GM19397 (cell line): ENCODE measurements at regions not wholly inside any gene's neighbourhood (a gene's known extent, or its start where the extent isn't known, plus 50 kb on each side); places are given as distances from the start of the nearest gene placed in this dataset.

Experiments
- ATAC-seq: cut with Tn5 transposase; IDR thresholded peaks from one replicate; pipeline ENCODE4 v1.9.1; 2021; ENCODE audit warnings: mild to moderate bottlenecking, moderate library complexity; ENCODE audit not compliant: unreplicated experiment

- ATAC-seq, result no peak
These were observed 331.6 kb upstream of the FAM241A start for GRCh38 chr4:111813555-111814140.

DNA sequence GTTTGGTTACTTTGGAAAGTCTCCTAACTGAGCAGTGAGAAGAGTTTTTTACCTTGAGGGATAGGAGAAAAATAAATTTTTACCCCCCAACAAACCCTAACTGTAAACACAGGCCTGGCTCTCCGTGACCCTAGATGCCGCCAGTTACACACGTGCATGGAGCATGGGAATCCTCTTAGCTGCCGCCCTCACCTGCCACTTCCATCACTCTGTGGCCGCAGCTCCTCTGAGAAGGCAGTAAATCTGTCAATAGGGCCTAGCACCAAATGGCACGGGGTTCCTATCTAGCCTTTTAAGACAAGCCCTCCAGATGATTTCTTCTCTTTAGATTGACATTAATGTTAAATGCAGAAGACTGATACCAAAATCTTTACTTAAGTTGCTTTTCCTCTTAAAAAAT lies 330.3 kb upstream of the FAM241A start:
- ATAC-seq, result no peak

DNA sequence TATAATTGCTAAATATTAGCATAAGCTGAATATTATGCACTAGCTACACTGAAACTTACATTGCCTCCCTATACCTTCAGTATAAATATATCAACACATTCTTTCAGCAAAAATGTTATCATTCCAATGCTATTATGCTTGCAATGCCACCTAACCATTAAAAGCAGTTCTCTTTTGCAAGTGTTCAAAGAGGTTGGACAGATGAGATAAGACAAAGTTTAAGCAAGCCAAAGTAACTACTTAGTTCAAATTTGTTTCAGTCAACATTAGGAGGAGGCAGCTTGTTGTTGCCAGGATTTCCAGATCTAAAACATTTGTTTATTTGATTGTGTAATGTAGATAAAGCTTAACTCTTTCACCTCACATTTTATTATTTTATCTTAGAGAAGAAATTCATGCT lies 323.9 kb upstream of the FAM241A start:
- ATAC-seq, result no peak

GRCh38 chr4:111836601-111837000 lies 308.7 kb upstream of the FAM241A start:
- ATAC-seq, result no peak

- ATAC-seq, result no peak
These were observed 307.5 kb upstream of the FAM241A start for GRCh38 chr4:111837761-111838160.

DNA sequence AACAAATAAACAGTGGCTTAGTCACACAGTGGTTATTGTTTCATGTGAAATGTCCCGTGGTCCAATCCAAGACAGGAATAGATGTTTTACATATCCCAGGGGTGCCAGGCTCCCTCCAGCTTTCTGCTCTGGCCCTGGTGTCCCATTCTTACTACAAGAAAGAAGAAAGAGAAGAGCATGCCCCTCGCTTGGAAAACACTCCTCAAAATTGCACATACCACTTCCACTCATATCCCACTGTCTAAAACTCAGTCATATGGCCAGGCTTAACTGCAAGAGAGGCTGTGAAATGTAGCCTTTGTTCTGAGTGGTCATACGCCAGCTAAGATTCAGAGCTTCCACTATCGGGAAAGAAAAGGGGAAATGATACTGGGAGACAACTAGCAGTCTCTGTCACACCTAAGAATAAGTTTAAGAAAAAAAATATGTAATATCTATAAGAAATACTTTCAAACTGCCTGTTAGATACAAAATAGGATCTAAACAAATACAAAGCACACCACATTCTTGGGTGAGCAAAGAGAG lies 306.8 kb upstream of the FAM241A start:
- ATAC-seq, result peak; percentile 70

DNA sequence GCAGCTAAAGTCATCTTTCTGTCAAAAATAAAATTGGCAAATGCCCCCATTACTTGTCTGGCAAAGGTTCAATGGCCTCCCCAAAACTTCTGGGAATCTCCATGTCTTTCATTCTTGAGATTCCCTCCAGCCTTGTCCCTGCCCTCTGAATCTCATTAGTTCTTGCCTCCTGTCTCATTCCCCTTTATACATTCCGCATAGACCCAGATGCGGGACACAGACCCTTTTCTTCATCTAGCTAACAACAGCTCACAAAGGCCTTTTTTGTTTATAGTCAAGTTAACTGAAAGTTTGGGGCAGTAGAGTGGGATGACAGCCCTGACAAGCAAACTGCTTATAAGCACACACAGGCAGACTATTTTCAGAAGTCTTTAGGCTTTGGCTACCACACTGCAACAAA lies 306.1 kb upstream of the FAM241A start:
- ATAC-seq, result no peak

DNA sequence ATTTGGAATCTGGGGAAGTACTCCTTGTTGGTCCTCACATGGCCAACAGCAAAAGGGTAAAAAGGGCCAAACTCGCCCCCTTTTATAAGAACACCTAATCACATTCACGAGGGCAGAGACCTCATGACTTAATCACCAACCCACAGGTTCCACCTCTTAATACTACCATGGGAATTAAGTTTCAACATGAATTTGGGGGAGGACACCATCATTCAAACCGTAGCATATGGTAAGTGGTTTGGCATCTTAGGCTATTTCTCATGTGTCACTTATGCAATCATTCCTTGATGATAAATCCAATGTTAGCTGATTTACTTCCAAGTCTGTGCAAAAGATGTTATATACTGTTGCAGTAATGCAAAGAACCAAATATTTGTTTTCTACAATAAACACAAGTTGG lies 302.9 kb upstream of the FAM241A start:
- ATAC-seq, result no peak

GRCh38 chr4:111847296-111848008 lies 297.8 kb upstream of the FAM241A start:
- ATAC-seq, result no peak

DNA sequence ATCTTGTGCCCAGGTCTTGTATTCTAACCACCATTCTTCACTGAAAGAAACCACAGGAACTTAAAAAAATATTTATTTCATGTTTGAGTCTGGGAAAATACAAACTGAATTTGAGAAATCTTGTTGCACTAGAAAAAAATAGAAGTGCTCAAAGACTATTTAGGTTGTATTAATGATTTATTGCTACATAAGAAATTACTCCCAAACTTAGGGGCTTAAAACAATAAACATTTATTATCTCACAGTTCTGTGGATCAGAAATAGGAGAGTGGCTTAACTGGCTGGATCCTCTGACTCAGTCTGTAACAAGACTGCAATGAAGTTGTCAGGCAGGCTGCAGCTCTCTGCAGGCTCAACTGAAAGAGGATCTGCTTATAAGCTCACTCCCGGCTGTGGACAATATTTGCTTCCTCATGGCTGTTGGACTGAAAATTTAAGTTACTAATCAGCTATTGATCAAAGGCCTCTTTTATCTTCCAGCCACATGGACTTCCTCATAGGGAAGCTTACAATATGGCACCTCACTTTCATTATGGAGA lies 295.4 kb upstream of the FAM241A start:
- ATAC-seq, result no peak

- ATAC-seq, result peak; percentile 69
These were observed 290.7 kb upstream of the FAM241A start for GRCh38 chr4:111854494-111855087.

DNA sequence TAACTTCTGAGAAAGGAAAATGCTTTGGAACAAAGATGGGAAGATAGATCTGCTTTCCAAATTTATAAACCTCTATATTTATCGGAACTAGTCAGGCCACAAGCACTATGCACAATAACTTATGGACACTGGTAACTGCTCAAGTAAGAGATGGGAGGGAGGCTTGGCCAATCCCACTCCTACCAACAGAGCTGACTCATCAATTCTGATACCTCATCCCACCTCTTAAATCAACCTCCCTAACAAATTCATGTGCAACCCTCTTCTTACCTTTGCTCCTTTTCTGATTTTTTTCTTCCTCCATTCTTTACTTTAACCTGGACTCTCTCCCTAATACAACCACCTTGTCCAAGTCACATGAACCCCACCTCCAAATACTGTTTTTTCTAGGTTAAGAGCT lies 289.9 kb upstream of the FAM241A start:
- no peak for ATAC-seq

DNA sequence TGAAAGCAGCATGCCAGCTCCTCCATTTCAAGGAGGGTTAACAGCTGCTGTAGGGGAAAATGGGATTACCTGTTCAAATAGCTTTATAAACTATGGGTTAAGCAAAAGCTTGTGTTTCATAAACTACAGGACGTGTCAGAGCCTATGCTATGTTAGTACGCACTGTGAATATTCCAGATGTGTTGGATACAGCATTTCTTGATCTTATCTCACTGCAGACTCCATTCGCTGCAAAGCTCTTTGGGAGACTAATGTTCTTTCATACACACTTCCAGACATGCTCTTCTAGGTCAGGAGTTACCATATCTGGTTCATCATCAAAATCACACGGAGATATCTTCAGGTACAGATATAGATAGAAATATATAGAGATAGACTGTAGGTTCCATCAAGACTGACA lies 281.2 kb upstream of the FAM241A start:
- no peak for ATAC-seq

DNA sequence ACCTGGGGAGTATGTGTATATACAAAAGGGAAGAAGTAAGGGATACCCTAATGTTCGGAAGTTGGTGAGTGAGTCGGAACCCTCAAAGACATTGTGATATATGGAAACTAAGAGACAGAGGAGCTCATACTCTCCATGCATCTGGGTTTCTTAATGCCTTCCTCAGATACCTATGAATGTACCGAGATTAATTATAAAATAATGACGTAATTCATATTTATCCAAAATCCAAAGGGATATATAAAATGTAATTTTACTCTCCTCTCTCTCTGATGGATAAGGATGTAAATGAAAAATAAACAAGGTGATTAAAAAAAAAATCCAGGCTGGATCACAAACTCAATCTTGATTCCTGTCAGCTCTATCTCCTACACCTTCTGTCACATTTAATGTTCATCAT lies 275.9 kb upstream of the FAM241A start:
- ATAC-seq, result no peak

DNA sequence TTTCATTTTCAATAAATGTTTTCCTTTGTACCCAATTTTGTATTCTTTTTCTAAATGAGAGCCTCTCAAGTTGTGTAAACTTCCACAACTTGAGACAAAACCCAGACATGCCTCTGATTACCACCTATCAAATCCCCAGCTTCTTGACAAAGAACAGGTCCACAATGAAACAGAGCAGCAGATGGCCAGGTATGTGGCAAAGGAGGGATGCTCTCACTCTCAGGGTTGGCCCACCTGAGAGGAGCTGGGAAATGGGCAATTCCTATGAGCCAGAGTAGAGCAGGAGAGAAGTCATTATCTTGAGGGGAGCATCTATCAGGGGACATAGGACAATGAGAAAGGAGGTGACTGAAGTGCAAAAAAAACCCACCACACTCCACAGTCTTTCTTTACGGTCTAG lies 273.5 kb upstream of the FAM241A start:
- no peak for ATAC-seq

- ATAC-seq, result no peak
These were observed 271.5 kb upstream of the FAM241A start for GRCh38 chr4:111873801-111874200.

DNA sequence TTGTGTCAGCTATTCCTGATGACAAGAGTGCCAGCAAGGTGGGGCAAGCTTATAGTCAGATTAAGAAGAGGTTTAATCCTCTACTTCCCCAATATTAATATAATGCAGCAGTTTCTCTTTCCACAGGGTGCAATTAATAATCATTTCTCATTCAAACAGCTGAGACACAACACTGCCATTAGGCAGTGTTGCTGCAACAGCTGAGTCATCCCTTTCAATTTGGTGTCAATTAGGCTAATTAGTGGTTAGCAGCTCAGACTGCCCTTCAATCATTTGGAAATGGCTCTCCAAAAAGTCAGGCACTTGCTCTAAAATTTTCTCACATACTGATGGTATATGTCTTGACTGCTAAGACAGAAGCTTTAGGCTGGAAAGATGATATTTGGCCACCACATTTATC lies 265.7 kb upstream of the FAM241A start:
- no peak for ATAC-seq

- no peak for ATAC-seq
These were observed 265.1 kb upstream of the FAM241A start for GRCh38 chr4:111880116-111880515.

GRCh38 chr4:111883557-111883999 lies 261.7 kb upstream of the FAM241A start:
- ATAC-seq, result no peak

DNA sequence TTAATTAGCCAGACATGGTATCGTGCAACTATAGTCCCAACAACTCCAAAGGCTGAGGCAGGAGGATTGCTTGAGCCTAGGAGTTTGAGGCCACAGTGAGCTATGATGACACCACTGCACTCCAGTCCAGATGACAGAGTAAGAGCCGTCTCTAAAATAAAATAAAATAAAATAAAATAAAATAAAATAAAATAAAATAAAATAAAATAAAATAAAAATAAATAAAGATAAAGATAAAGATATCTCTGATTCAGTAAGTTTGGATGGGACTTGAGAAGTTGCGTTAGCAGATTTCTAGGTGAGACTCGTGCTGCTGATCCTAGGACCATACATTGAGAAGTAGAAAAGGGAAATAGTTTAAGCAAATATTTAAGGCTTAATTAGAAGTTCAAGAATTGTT lies 254.8 kb upstream of the FAM241A start:
- no peak for ATAC-seq

- ATAC-seq, result no peak
These were observed 239.7 kb upstream of the FAM241A start for GRCh38 chr4:111905511-111905910.

DNA sequence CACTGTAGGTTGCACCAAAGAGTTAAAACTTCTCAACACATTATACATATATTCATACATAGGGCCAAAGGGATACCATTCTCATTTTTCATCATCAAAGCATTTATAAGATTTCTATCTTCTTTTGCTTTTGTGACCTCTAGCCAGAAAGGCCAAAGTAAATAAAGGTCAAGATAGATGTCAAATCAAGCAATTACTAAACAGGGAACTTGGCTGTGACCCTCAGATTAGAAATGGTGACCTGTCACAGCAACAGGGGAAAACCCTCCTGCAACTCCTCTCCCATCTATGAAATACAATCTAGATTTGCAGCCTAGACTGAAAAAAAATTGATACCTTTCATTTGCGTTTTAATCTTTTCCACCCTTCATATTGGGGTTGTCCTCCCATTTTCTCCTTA lies 225.6 kb upstream of the FAM241A start:
- ATAC-seq, result no peak
